Right lobe of liver (tissue), 6 donors: ENCODE measurements at regions not wholly inside any gene's neighbourhood (a gene's known extent, or its start where the extent isn't known, plus 50 kb on each side); places are given as distances from the start of the nearest gene placed in this dataset.

ENCODE experiments used
- ATAC-seq, 4 donors: fragments of 200-7000 bp; cut with Tn5 transposase; one replicate each; pipeline ENCODE4 v1.9.1; 2020; ENCODE audit warnings: mild to moderate bottlenecking in 4 of 4, moderate library complexity in 4 of 4
- DNase-seq, 3 donors: peaks; one replicate each; pipeline ENCODE4 v3.0.0-alpha.2; 2020
- H3K27ac ChIP-seq, 3 donors: fragments of 200-600 bp; one replicate each; pipeline ENCODE4 v1.8.0; 2022
- H3K27me3 ChIP-seq, 2 donors: fragments of 200-600 bp; one replicate each; pipeline ENCODE4 v1.8.0; 2022
- H3K36me3 ChIP-seq, 4 donors: fragments of 200-600 bp; sonication (generic) in 1 of 4; one replicate each; pipeline versions ENCODE4 v1.5.1 to v1.8.0; 2017 to 2022; ENCODE audit warnings: control low read depth in 1 of 4
- H3K4me1 ChIP-seq, 4 donors: fragments of 200-600 bp; sonication (generic) in 1 of 4; one replicate each; pipeline versions ENCODE4 v1.5.1 to v1.8.0; 2017 to 2022; ENCODE audit warnings: control low read depth in 1 of 4
- H3K4me3 ChIP-seq, 3 donors: fragments of 200-600 bp; one replicate each; pipeline ENCODE4 v1.8.0; 2022
- H3K9me3 ChIP-seq, 4 donors: fragments of 200-600 bp; sonication (generic) in 1 of 4; one replicate each; pipeline versions ENCODE4 v1.5.1 to v1.8.0; 2017 to 2022; ENCODE audit warnings: control low read depth in 1 of 4
- POLR2A ChIP-seq: fragments of 450-650 bp; IDR thresholded peaks from one replicate; pipeline ENCODE4 v1.6.1; 2017; ENCODE audit warnings: antibody characterized with exemption, mild to moderate bottlenecking
- WGBS: methylation state at CpG from one replicate; pipeline ENCODE4 v1.1.6; 2018; ENCODE audit warnings: low coverage, low lambda C conversion rate; ENCODE audit not compliant: insufficient coverage; ENCODE audit errors: missing lambda C conversion rate; 5-methylcytosine and 5-hydroxymethylcytosine counted together
- intact Hi-C, 2 donors: fragments of 100-400 bp; cut with DNase I; formaldehyde crosslinking; loops; one replicate each; pipeline versions ENCODE4 v1.11.2 to v1.14.1; 2022
- TF ChIP-seq, protein P1 (sequence below), 4 donors: fragments of 200-600 bp in 3 of 4; fragments of 450-650 bp in 1 of 4; IDR thresholded peaks; one replicate each; pipeline versions ENCODE4 v1.5.1 to v1.8.0; 2016 to 2022; ENCODE audit warnings: antibody characterized with exemption in 4 of 4, mild to moderate bottlenecking in 2 of 4
- donor health status: DM: no; HTN: yes; CAD: no.
- donor health status: DM: no; HTN: no; CAD: no.
- donor health status: DM: no; HTN: no; CAD: no.
- donor health status: DM: no; HTN: yes; CAD: no.
- donor health status: DM: no; HTN: yes; CAD: no.

- Histone ChIP-seq H3K4me3 (no peak overlapping the region), H3K27ac (no peak overlapping the region), H3K27me3 (no peaks in the 10 kb centered on the region), H3K9me3 (no peaks in the 10 kb centered on the region), H3K36me3 (no peaks in the 10 kb centered on the region), H3K4me1 (no peaks in the 10 kb centered on the region)
- TF ChIP-seq, protein P1, sequence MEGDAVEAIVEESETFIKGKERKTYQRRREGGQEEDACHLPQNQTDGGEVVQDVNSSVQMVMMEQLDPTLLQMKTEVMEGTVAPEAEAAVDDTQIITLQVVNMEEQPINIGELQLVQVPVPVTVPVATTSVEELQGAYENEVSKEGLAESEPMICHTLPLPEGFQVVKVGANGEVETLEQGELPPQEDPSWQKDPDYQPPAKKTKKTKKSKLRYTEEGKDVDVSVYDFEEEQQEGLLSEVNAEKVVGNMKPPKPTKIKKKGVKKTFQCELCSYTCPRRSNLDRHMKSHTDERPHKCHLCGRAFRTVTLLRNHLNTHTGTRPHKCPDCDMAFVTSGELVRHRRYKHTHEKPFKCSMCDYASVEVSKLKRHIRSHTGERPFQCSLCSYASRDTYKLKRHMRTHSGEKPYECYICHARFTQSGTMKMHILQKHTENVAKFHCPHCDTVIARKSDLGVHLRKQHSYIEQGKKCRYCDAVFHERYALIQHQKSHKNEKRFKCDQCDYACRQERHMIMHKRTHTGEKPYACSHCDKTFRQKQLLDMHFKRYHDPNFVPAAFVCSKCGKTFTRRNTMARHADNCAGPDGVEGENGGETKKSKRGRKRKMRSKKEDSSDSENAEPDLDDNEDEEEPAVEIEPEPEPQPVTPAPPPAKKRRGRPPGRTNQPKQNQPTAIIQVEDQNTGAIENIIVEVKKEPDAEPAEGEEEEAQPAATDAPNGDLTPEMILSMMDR (IDR thresholded peaks at IDR 0.05) = no peak
- no peak for TF ChIP-seq POLR2A
- no peak for DNase-seq
- intact Hi-C loops = no loop called here
- ATAC-seq = no peak
- WGBS = no CpG with 5 or more reads among the region's 14 CpGs
These were observed 102.4 kb upstream of the PRR23E start for GRCh38 chr3:127090218-127091160.

GRCh38 chr3:127091376-127091775 is 101.6 kb upstream of the PRR23E start:
- no peak for DNase-seq
- TF ChIP-seq, protein P1 (IDR thresholded peaks at IDR 0.05) = no peak
- TF ChIP-seq POLR2A = no peak
- Histone ChIP-seq H3K9me3 (no peaks in the 10 kb centered on the region), H3K4me3 (no peak overlapping the region), H3K27me3 (no peaks in the 10 kb centered on the region), H3K27ac (no peak overlapping the region), H3K36me3 (no peaks in the 10 kb centered on the region), H3K4me1 (no peaks in the 10 kb centered on the region)
- no CpG with 5 or more reads among the region's 8 CpGs for WGBS
- intact Hi-C loops = no loop called here
- no peak for ATAC-seq

DNA sequence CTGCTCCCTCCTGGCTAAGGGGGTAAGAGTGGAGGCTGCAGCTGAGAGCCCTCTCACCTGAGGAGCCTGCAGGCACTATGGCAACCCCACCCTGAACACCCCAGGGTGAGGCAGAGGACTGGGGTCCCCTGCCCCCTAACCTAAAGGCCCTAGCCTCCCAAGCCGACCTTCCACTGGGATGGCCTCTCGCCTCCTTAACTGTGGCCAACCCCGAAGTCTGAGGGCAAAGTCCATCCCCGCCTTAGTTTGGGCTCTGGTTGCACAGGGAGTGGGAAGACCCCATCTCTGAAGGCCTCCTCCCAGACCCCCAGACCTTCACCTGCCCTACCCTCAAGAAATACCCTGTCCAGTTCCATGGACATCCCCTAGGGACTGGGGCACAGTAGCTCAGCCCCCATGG is 100.6 kb upstream of the PRR23E start:
- DNase-seq = no peak

GRCh38 chr3:127092776-127093175 is 100.2 kb upstream of the PRR23E start:
- WGBS = 32% methylated on average over 5 of the region's 11 CpGs
- no peaks in the 10 kb centered on the region for H3K9me3 ChIP-seq
- H3K27ac ChIP-seq = no peak overlapping the region
- H3K36me3 ChIP-seq = no peaks in the 10 kb centered on the region
- intact Hi-C loops = no loop called here
- H3K4me1 ChIP-seq = no peaks in the 10 kb centered on the region
- DNase-seq = no peak
- no peak for TF ChIP-seq POLR2A
- TF ChIP-seq, protein P1 (IDR thresholded peaks at IDR 0.05) = no peak
- H3K27me3 ChIP-seq = no peaks in the 10 kb centered on the region
- H3K4me3 ChIP-seq = no peak overlapping the region
- no peak for ATAC-seq

More for the DNA sequence above, 100.6 kb upstream of the PRR23E start:
- no peak overlapping the region for H3K27ac ChIP-seq
- TF ChIP-seq, protein P1 (IDR thresholded peaks at IDR 0.05) = no peak
- TF ChIP-seq POLR2A = no peak
- WGBS = no CpG with 5 or more reads among the region's 4 CpGs
- H3K4me3 ChIP-seq = no peak overlapping the region
- H3K27me3 ChIP-seq = no peaks in the 10 kb centered on the region
- no peaks in the 10 kb centered on the region for H3K4me1 ChIP-seq
- ATAC-seq = peak in 1 of 4 donors; percentile 5
- H3K36me3 ChIP-seq = no peaks in the 10 kb centered on the region
- no peaks in the 10 kb centered on the region for H3K9me3 ChIP-seq
- intact Hi-C loops = no loop called here
